ENCODE measurements at regions not wholly inside any gene's neighbourhood (a gene's known extent, or its start where the extent isn't known, plus 50 kb on each side); places are given as distances from the start of the nearest gene placed in this dataset.

DNA sequence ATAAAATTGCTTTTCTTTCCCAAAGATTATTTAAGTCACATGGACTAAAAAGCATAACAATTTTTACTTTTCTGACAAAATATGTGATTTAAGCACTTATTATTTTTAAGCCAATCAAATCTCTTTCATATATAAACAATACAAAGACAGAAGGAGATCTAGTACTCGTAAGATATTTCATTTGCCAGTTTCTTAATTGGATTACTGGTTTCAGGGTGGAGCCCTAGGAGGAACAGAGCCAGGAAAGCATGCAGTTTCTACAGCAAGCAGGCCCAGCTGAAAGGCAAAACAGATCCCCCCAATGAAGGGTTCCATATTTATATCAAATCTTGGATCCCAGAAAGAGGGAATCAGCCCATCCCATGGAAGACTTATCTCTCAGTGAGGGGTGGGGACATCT lies 177.0 kb downstream of the KIF18A start:
- no peak overlapping the region for H3K4me2 ChIP-seq (ENCODE audit: low read length)
- H3K27me3 ChIP-seq (ENCODE audit: control insufficient read depth, low read length): no peaks in the 10 kb centered on the region
- no peaks in the 10 kb centered on the region for H3K9me2 ChIP-seq (replicated peaks; ENCODE audit: control insufficient read depth, low read length)
- no peak overlapping the region for H3K27ac ChIP-seq (ENCODE audit: low read depth, low read length)
- H3K36me3 ChIP-seq (ENCODE audit: control insufficient read depth, low read length): no peaks in the 10 kb centered on the region
- no peaks in the 10 kb centered on the region for H3K4me1 ChIP-seq (ENCODE audit: control insufficient read depth, low read length)
- no peaks in the 10 kb centered on the region for H4K20me1 ChIP-seq (ENCODE audit: control insufficient read depth, insufficient read depth, low read depth, low read length)
- H3K9me3 ChIP-seq (ENCODE audit: control insufficient read depth, insufficient read depth, low read length): no peaks in the 10 kb centered on the region
- H3F3A ChIP-seq (ENCODE audit: control insufficient read depth, insufficient read depth): no peaks in the 10 kb centered on the region
- H3K4me3 ChIP-seq (ENCODE audit: low read length): no peak overlapping the region
- no peaks in the 10 kb centered on the region for H3K79me2 ChIP-seq (ENCODE audit: control insufficient read depth, low read length)
- TF ChIP-seq, protein P1, sequence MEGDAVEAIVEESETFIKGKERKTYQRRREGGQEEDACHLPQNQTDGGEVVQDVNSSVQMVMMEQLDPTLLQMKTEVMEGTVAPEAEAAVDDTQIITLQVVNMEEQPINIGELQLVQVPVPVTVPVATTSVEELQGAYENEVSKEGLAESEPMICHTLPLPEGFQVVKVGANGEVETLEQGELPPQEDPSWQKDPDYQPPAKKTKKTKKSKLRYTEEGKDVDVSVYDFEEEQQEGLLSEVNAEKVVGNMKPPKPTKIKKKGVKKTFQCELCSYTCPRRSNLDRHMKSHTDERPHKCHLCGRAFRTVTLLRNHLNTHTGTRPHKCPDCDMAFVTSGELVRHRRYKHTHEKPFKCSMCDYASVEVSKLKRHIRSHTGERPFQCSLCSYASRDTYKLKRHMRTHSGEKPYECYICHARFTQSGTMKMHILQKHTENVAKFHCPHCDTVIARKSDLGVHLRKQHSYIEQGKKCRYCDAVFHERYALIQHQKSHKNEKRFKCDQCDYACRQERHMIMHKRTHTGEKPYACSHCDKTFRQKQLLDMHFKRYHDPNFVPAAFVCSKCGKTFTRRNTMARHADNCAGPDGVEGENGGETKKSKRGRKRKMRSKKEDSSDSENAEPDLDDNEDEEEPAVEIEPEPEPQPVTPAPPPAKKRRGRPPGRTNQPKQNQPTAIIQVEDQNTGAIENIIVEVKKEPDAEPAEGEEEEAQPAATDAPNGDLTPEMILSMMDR (IDR thresholded peaks at IDR 0.05; ENCODE audit: low read depth, low read length, poor library complexity, severe bottlenecking): no peak
- TF ChIP-seq EZH2phosphoT487 (IDR thresholded peaks at IDR 0.05; ENCODE audit: borderline replicate concordance, low read length): no peak

DNA sequence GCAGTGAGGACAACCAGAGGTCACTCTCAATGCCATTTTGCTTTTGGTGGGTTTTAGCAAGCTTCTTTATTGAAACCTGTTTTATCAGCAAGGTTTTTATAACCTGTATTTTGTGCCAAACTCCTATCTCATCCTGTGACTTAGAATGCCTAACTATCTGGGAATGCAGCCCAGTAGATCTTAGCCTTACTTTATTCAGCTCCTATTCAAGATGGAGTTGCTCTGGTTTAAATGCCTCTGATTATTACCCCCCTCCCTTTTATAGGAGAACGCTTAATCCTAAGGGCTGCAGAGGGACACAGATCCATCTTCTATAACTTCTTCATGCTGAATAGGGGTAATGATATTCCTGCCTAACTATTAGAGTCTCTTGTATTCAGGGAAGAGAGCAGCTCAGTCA lies 179.1 kb downstream of the KIF18A start:
- Histone ChIP-seq H3K4me1 (ENCODE audit: control insufficient read depth, low read length) (no peaks in the 10 kb centered on the region), H3K27me3 (ENCODE audit: control insufficient read depth, low read length) (no peaks in the 10 kb centered on the region), H3K27ac (ENCODE audit: low read depth, low read length) (no peak overlapping the region), H4K20me1 (ENCODE audit: control insufficient read depth, insufficient read depth, low read depth, low read length) (no peaks in the 10 kb centered on the region), H3K9me3 (ENCODE audit: control insufficient read depth, insufficient read depth, low read length) (no peaks in the 10 kb centered on the region), H3K4me3 (ENCODE audit: low read length) (no peak overlapping the region), H3K36me3 (ENCODE audit: control insufficient read depth, low read length) (no peaks in the 10 kb centered on the region), H3F3A (ENCODE audit: control insufficient read depth, insufficient read depth) (no peaks in the 10 kb centered on the region), H3K79me2 (ENCODE audit: control insufficient read depth, low read length) (no peaks in the 10 kb centered on the region), H3K9me2 (replicated peaks; ENCODE audit: control insufficient read depth, low read length) (no peaks in the 10 kb centered on the region), H3K4me2 (ENCODE audit: low read length) (no peak overlapping the region)
- TF ChIP-seq, protein P1 (IDR thresholded peaks at IDR 0.05; ENCODE audit: low read depth, low read length, poor library complexity, severe bottlenecking): no peak
- TF ChIP-seq EZH2phosphoT487 (IDR thresholded peaks at IDR 0.05; ENCODE audit: borderline replicate concordance, low read length): no peak

DNA sequence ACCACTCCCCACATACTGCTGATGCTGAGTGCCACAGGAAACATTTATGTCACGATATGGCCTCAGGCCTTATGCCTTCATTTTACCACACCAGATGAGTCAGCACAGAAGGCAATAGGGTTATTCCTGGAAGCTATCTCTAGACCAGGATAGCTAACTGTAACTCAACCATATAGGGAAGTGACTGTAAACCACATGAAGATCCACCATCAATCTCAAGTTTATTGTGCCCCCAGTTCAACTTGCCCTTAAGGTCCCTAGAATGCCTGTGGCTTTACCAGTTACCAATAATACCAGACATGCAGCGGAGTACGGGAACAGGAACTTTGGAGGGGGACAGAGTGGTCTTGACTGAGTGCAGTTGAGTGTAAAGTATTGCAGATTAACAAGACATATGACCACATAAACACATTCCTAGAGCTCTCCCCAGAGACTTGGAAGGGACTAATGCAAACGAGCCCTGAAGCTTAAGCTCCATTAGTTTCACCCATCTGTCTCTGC lies 180.9 kb downstream of the KIF18A start:
- H3F3A ChIP-seq (ENCODE audit: control insufficient read depth, insufficient read depth): no peaks in the 10 kb centered on the region
- TF ChIP-seq EZH2phosphoT487 (IDR thresholded peaks at IDR 0.05; ENCODE audit: borderline replicate concordance, low read length): no peak
- TF ChIP-seq, protein P1 (IDR thresholded peaks at IDR 0.05; ENCODE audit: low read depth, low read length, poor library complexity, severe bottlenecking): no peak

More for the DNA sequence above, 180.9 kb downstream of the KIF18A start:
- Histone ChIP-seq H3K79me2 (ENCODE audit: control insufficient read depth, low read length) (no peaks in the 10 kb centered on the region), H3K9me2 (replicated peaks; ENCODE audit: control insufficient read depth, low read length) (no peaks in the 10 kb centered on the region), H3K4me1 (ENCODE audit: control insufficient read depth, low read length) (no peaks in the 10 kb centered on the region), H3K27ac (ENCODE audit: low read depth, low read length) (no peak overlapping the region), H4K20me1 (ENCODE audit: control insufficient read depth, insufficient read depth, low read depth, low read length) (no peaks in the 10 kb centered on the region), H3K4me2 (ENCODE audit: low read length) (no peak overlapping the region), H3K27me3 (ENCODE audit: control insufficient read depth, low read length) (no peaks in the 10 kb centered on the region), H3K9me3 (ENCODE audit: control insufficient read depth, insufficient read depth, low read length) (no peaks in the 10 kb centered on the region), H3K36me3 (ENCODE audit: control insufficient read depth, low read length) (no peaks in the 10 kb centered on the region), H3K4me3 (ENCODE audit: low read length) (no peak overlapping the region)

All from DOHH2 (cell line).